Limb (tissue), 2 donors: ENCODE measurements at regions not wholly inside any gene's neighbourhood (a gene's known extent, or its start where the extent isn't known, plus 50 kb on each side); places are given as distances from the start of the nearest gene placed in this dataset.
"Not testable (repeated sequence)": the region's sequence is repeated elsewhere in the genome, so short reads cannot be mapped to it uniquely, and the experiment has no call there.

Experiments
- DNase-seq, 2 donors: peaks; one replicate each; pipeline ENCODE4 v3.0.0-alpha.2; 2016; ENCODE audit errors: extremely low spot score in 2 of 2

- DNase-seq, result peak; percentile 89
These were observed 104.9 kb upstream of the TMPRSS2 start for GRCh38 chr21:41612674-41613532.

- no peak for DNase-seq
These were observed 104.1 kb upstream of the TMPRSS2 start for GRCh38 chr21:41611966-41612606.

- DNase-seq, result no peak
These were observed 103.5 kb upstream of the TMPRSS2 start for GRCh38 chr21:41611441-41611840.

- not testable (repeated sequence) for DNase-seq
These were observed 102.8 kb upstream of the TMPRSS2 start for GRCh38 chr21:41610840-41611115.

- peak; percentile 27 to 62 for DNase-seq
These were observed 102.3 kb upstream of the TMPRSS2 start for GRCh38 chr21:41610042-41610839.

GRCh38 chr21:41606706-41607105 is 98.7 kb upstream of the TMPRSS2 start:
- no peak for DNase-seq

- no peak for DNase-seq
These were observed 98.0 kb upstream of the TMPRSS2 start for GRCh38 chr21:41605934-41606285.

- DNase-seq, result no peak
These were observed 97.4 kb upstream of the TMPRSS2 start for GRCh38 chr21:41605178-41605933.

- no peak for DNase-seq
These were observed 96.7 kb upstream of the TMPRSS2 start for GRCh38 chr21:41604583-41605041.

GRCh38 chr21:41603476-41603875 is 95.5 kb upstream of the TMPRSS2 start:
- DNase-seq, result peak in 1 of 2 donors; percentile 27

- DNase-seq, result peak in 1 of 2 donors; percentile 12
These were observed 94.6 kb upstream of the TMPRSS2 start for GRCh38 chr21:41602531-41602930.

GRCh38 chr21:41601573-41602368 is 93.8 kb upstream of the TMPRSS2 start:
- DNase-seq, result peak in 1 of 2 donors; percentile 23

GRCh38 chr21:41600961-41601572 is 93.1 kb upstream of the TMPRSS2 start:
- DNase-seq, result peak in 1 of 2 donors; percentile 25

- DNase-seq, result peak in 1 of 2 donors; percentile 26
These were observed 92.6 kb upstream of the TMPRSS2 start for GRCh38 chr21:41600556-41600955.

- no peak for DNase-seq
These were observed 92.2 kb upstream of the TMPRSS2 start for GRCh38 chr21:41600116-41600515.

GRCh38 chr21:41598561-41599431 is 90.8 kb upstream of the TMPRSS2 start:
- DNase-seq, result peak in 1 of 2 donors; percentile 21

- DNase-seq, result no peak
These were observed 89.9 kb upstream of the TMPRSS2 start for GRCh38 chr21:41597811-41598231.

- DNase-seq, result no peak
These were observed 89.3 kb upstream of the TMPRSS2 start for GRCh38 chr21:41597227-41597626.
